HepG2 (cell line): ENCODE measurements at regions not wholly inside any gene's neighbourhood (a gene's known extent, or its start where the extent isn't known, plus 50 kb on each side); places are given as distances from the start of the nearest gene placed in this dataset.

Source experiments
- ATAC-seq: fragments of 200-7000 bp; cut with Tn5 transposase; 3 replicates; pipeline ENCODE4 v1.9.1; 2020; ENCODE audit warnings: mild to moderate bottlenecking, moderate library complexity
- BruUV-seq: library from RNA; stranded (reverse); fragments of 400-500 nt; replicated peaks from 2 replicates; lab custom pipeline; 2021; lab: Mats Ljungman, UMichigan
- CTCF ChIA-PET: fragments of 300-600 bp; formaldehyde crosslinking; extraction: SDS; loops from one replicate; lab custom pipeline; 2021; ENCODE audit warnings: low total read pairs, inconsistent platforms, low intra/inter-chr PET ratio; lab: Yijun Ruan, JAX
- POLR2A ChIA-PET: fragments of 350-600 bp; sonication (Branson Sonifier 250); formaldehyde crosslinking; loops from one replicate; lab custom pipeline; 2020; ENCODE audit warnings: antibody characterized with exemption, inconsistent platforms; lab: Yijun Ruan, JAX
- DNase-seq: peaks from one replicate; pipeline ENCODE4 v3.0.0-alpha.2; 2015; ENCODE audit warnings: low spot score
- FAIRE-seq: peaks from 3 replicates; lab custom pipeline; 2011; peaks lifted over from hg19 to GRCh38; lab: Jason Lieb, UNC
- H2AFZ ChIP-seq: one replicate; pipeline ENCODE4 v1.6.1; 2011; ENCODE audit warnings: low read length, inconsistent platforms
- H3K27ac ChIP-seq: fragments of 300-600 bp; 3 replicates; pipeline ENCODE4 v1.8.0; 2011; ENCODE audit warnings: mixed run types, mild to moderate bottlenecking, mixed read lengths, low read length, inconsistent platforms; ENCODE audit not compliant: insufficient read depth; ENCODE audit errors: extremely low read length
- H3K27me3 ChIP-seq, 2 experiments: fragments of 200-600 bp in 1 of 2; 2 replicates in 1 of 2; 3 replicates in 1 of 2; pipeline versions ENCODE4 v1.6.0 to v1.8.0; 2011; ENCODE audit warnings: low read length in 2 of 2, mild to moderate bottlenecking in 2 of 2, moderate library complexity in 2 of 2, inconsistent platforms in 1 of 2; ENCODE audit not compliant: insufficient read depth in 2 of 2, control insufficient read depth in 1 of 2
- H3K36me3 ChIP-seq, 2 experiments: fragments of 200-600 bp in 1 of 2; replicated peaks in 1 of 2; 2 replicates in 1 of 2; 3 replicates in 1 of 2; pipeline versions ENCODE4 v1.5.1 to v1.8.0; 2011; ENCODE audit warnings: low read length in 2 of 2, inconsistent platforms in 1 of 2; ENCODE audit not compliant: insufficient read depth in 2 of 2, control insufficient read depth in 1 of 2
- H3K4me1 ChIP-seq: 2 replicates; pipeline ENCODE4 v1.5.1; 2012; ENCODE audit warnings: low read length, inconsistent platforms; ENCODE audit not compliant: insufficient read depth
- H3K4me2 ChIP-seq: 2 replicates; pipeline ENCODE4 v1.6.0; 2011; ENCODE audit warnings: low read depth, low read length, inconsistent platforms
- H3K4me3 ChIP-seq, 3 experiments: fragments of 200-600 bp in 1 of 3; sonication (generic), shearing (Covaris generic) in 1 of 3; replicated peaks in 1 of 3; 2 replicates each; pipeline ENCODE4 v1.5.1; 2011 to 2016; ENCODE audit warnings: low read length in 3 of 3, inconsistent platforms in 2 of 3, low read depth in 2 of 3, mild to moderate bottlenecking in 2 of 3, control low read depth in 1 of 3, mixed read lengths in 1 of 3; ENCODE audit not compliant: insufficient read depth in 1 of 3
- H3K79me2 ChIP-seq: one replicate; pipeline ENCODE4 v1.6.1; 2011; ENCODE audit warnings: low read length, inconsistent platforms; ENCODE audit not compliant: insufficient read depth
- H3K9ac ChIP-seq: 2 replicates; pipeline ENCODE4 v1.6.0; 2011; ENCODE audit warnings: mild to moderate bottlenecking, low read depth, low read length, inconsistent platforms; ENCODE audit not compliant: insufficient read depth
- H3K9me3 ChIP-seq: 2 replicates; pipeline ENCODE4 v1.5.1; 2012; ENCODE audit warnings: mild to moderate bottlenecking, low read length
- H4K20me1 ChIP-seq: 2 replicates; pipeline ENCODE4 v1.6.0; 2011; ENCODE audit warnings: inconsistent platforms, mild to moderate bottlenecking, low read length, moderate library complexity; ENCODE audit not compliant: insufficient read depth
- EED ChIP-seq: sonication (generic); formaldehyde crosslinking; IDR thresholded peaks from 2 replicates; pipeline ENCODE4 v1.5.0; 2020; ENCODE audit warnings: mild to moderate bottlenecking, missing genetic modification reagents
- FOXK1 ChIP-seq: sonication (generic); formaldehyde crosslinking; IDR thresholded peaks from 2 replicates; pipeline ENCODE4 v1.4.0; 2020; ENCODE audit warnings: low read depth, missing genetic modification reagents, borderline replicate concordance
- RFX1 ChIP-seq: fragments of 450-650 bp; IDR thresholded peaks from 2 replicates; pipeline ENCODE4 v1.6.1; 2017
- ZMAT5 ChIP-seq: sonication (generic); formaldehyde crosslinking; IDR thresholded peaks from 2 replicates; pipeline ENCODE4 v1.5.0; 2020; ENCODE audit warnings: mild to moderate bottlenecking, low read depth, missing genetic modification reagents, borderline replicate concordance
- ZNF839 ChIP-seq: sonication (generic); formaldehyde crosslinking; IDR thresholded peaks from 2 replicates; pipeline ENCODE4 v1.4.0; 2020; ENCODE audit warnings: missing genetic modification reagents, mild to moderate bottlenecking, borderline replicate concordance
- WGBS: methylation state at CpG from one replicate; pipeline ENCODE4 v1.1.6; 2017; ENCODE audit warnings: low lambda C conversion rate; 5-methylcytosine and 5-hydroxymethylcytosine counted together
- in situ Hi-C: cut with HindIII; loops from 2 replicates; pipeline ENCODE4 v1.10.0; 2017; ENCODE audit warnings: low pct_unique_long_range_greater_than_20kb; ENCODE audit not compliant: extremely low pct_ligation_motif_present
- intact Hi-C: fragments of 100-400 bp; cut with micrococcal nuclease; formaldehyde crosslinking; loops from one replicate; pipeline ENCODE4 v1.10.0; 2022; ENCODE audit not compliant: unreplicated experiment
- TF ChIP-seq, protein P1 (sequence below): sonication (generic); formaldehyde crosslinking; IDR thresholded peaks from 2 replicates; pipeline ENCODE4 v1.4.0; 2020; ENCODE audit warnings: mild to moderate bottlenecking, missing genetic modification reagents
- TF ChIP-seq, protein P2 (sequence below): sonication (generic); formaldehyde crosslinking; conservative IDR thresholded peaks from 2 replicates; pipeline ENCODE4 v1.8.0; 2022; ENCODE audit warnings: low read depth, missing genetic modification reagents

DNA sequence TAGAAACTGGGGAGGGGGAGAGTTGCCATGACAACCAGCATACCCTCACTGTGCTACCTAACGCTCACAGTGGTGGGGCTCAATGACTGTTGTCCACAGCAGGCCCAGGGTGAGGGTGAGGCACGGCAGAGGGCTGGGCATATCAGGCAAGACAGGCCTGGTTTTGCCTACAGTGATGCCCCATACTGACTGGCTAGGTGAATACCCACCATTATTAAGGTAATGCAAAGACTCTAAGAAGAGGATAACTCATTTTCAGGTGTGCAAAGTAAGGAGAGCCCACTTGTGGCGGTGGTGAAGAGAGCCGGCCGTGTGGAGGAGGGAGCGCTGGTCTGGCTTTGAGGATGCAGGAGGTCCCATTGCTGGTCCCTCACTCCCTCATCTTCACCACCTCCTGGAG is 422.3 kb downstream of the FUT8 start:
- intact Hi-C loops (no loop called here), in situ Hi-C loops (no loop called here)
- Histone ChIP-seq H3K4me1 (no peaks in the 10 kb centered on the region), H3K9me3 (no peaks in the 10 kb centered on the region), H3K4me2 (no peak overlapping the region), H4K20me1 (no peaks in the 10 kb centered on the region), H3K9ac (no peak overlapping the region), H3K36me3 (no peaks in the 10 kb centered on the region), H2AFZ (no peak overlapping the region), H3K4me3 (no peak overlapping the region), H3K27me3 (peaks cover 0 to 18% of the 10 kb centered on the region in 2 experiments; a peak in 4 of 5 replicates), H3K27ac (no peak overlapping the region), H3K79me2 (no peaks in the 10 kb centered on the region)
- FAIRE-seq = no peak
- no TSS peak for BruUV-seq
- WGBS = 54% methylated on average over 6 of the region's 6 CpGs
- ChIA-PET CTCF (no interaction called here), POLR2A (no interaction called here)
- TF ChIP-seq RFX1 (peak; percentile 28; the same call in 1 of the 2 replicates), EED (CRISPR knock-in tag) (no peak), ZMAT5 (CRISPR knock-in tag) (no peak), ZNF839 (CRISPR knock-in tag) (no peak), FOXK1 (no peak)
- TF ChIP-seq, protein P1, sequence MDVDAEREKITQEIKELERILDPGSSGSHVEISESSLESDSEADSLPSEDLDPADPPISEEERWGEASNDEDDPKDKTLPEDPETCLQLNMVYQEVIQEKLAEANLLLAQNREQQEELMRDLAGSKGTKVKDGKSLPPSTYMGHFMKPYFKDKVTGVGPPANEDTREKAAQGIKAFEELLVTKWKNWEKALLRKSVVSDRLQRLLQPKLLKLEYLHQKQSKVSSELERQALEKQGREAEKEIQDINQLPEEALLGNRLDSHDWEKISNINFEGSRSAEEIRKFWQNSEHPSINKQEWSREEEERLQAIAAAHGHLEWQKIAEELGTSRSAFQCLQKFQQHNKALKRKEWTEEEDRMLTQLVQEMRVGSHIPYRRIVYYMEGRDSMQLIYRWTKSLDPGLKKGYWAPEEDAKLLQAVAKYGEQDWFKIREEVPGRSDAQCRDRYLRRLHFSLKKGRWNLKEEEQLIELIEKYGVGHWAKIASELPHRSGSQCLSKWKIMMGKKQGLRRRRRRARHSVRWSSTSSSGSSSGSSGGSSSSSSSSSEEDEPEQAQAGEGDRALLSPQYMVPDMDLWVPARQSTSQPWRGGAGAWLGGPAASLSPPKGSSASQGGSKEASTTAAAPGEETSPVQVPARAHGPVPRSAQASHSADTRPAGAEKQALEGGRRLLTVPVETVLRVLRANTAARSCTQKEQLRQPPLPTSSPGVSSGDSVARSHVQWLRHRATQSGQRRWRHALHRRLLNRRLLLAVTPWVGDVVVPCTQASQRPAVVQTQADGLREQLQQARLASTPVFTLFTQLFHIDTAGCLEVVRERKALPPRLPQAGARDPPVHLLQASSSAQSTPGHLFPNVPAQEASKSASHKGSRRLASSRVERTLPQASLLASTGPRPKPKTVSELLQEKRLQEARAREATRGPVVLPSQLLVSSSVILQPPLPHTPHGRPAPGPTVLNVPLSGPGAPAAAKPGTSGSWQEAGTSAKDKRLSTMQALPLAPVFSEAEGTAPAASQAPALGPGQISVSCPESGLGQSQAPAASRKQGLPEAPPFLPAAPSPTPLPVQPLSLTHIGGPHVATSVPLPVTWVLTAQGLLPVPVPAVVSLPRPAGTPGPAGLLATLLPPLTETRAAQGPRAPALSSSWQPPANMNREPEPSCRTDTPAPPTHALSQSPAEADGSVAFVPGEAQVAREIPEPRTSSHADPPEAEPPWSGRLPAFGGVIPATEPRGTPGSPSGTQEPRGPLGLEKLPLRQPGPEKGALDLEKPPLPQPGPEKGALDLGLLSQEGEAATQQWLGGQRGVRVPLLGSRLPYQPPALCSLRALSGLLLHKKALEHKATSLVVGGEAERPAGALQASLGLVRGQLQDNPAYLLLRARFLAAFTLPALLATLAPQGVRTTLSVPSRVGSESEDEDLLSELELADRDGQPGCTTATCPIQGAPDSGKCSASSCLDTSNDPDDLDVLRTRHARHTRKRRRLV = no peak
- TF ChIP-seq, protein P2, sequence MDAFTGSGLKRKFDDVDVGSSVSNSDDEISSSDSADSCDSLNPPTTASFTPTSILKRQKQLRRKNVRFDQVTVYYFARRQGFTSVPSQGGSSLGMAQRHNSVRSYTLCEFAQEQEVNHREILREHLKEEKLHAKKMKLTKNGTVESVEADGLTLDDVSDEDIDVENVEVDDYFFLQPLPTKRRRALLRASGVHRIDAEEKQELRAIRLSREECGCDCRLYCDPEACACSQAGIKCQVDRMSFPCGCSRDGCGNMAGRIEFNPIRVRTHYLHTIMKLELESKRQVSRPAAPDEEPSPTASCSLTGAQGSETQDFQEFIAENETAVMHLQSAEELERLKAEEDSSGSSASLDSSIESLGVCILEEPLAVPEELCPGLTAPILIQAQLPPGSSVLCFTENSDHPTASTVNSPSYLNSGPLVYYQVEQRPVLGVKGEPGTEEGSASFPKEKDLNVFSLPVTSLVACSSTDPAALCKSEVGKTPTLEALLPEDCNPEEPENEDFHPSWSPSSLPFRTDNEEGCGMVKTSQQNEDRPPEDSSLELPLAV (CRISPR knock-in tag) = no peak
- DNase-seq = no peak
- no peak for ATAC-seq
